ENCODE measurements at regions not wholly inside any gene's neighbourhood (a gene's known extent, or its start where the extent isn't known, plus 50 kb on each side); places are given as distances from the start of the nearest gene placed in this dataset.
"Not testable (repeated sequence)": the region's sequence is repeated elsewhere in the genome, so short reads cannot be mapped to it uniquely, and the experiment has no call there.

DNA sequence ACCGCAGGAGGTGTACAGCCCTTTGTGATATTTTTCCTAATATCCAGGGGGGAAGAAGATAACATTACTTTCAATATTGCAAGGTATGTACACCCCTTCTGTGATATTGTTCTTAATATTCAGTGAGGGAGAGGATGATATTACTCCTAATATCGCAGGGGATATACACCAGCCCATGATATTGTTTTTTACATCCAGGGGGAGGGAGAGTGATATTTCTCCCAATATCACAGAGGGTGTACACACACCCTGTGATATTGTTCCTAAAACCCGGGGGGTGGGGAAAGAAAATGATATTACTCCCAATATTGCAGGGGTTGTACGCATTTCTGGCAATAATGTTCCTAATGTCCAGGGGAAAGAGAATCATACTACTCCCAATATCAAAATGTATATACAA, 58.0 kb upstream of the SLC25A48 start:
- no peaks in the 10 kb centered on the region for H3K36me3 ChIP-seq (ENCODE audit: insufficient read depth, low read length)
- no peak overlapping the region for H3K27ac ChIP-seq (ENCODE audit: low read depth, low read length)
- H3K79me2 ChIP-seq (ENCODE audit: control insufficient read depth, insufficient read depth, low read length, unreplicated experiment), result no peaks in the 10 kb centered on the region
- H3K27me3 ChIP-seq (ENCODE audit: insufficient read depth, low read length), result peaks cover 22% of the 10 kb centered on the region
- no peaks in the 10 kb centered on the region for H3K4me1 ChIP-seq (ENCODE audit: control insufficient read depth, insufficient read depth, low read length, unreplicated experiment)
- H2AFZ ChIP-seq (ENCODE audit: low read length, unreplicated experiment), result no peak overlapping the region
- H3K4me3 ChIP-seq (ENCODE audit: low read depth, low read length), result no peak overlapping the region

GRCh38 chr5:135761746-135762145, 72.7 kb upstream of the SLC25A48 start:
- no peaks in the 10 kb centered on the region for H3K79me2 ChIP-seq (ENCODE audit: control insufficient read depth, insufficient read depth, low read length, unreplicated experiment)
- no peak overlapping the region for H3K4me3 ChIP-seq (ENCODE audit: low read depth, low read length)
- H3K4me1 ChIP-seq (ENCODE audit: control insufficient read depth, insufficient read depth, low read length, unreplicated experiment), result no peaks in the 10 kb centered on the region
- no peak overlapping the region for H3K27ac ChIP-seq (ENCODE audit: low read depth, low read length)
- H3K36me3 ChIP-seq (ENCODE audit: insufficient read depth, low read length), result no peaks in the 10 kb centered on the region
- H3K27me3 ChIP-seq (ENCODE audit: insufficient read depth, low read length), result peaks cover 21% of the 10 kb centered on the region; the same call in 1 of the 2 replicates
- no peak overlapping the region for H2AFZ ChIP-seq (ENCODE audit: low read length, unreplicated experiment)

DNA sequence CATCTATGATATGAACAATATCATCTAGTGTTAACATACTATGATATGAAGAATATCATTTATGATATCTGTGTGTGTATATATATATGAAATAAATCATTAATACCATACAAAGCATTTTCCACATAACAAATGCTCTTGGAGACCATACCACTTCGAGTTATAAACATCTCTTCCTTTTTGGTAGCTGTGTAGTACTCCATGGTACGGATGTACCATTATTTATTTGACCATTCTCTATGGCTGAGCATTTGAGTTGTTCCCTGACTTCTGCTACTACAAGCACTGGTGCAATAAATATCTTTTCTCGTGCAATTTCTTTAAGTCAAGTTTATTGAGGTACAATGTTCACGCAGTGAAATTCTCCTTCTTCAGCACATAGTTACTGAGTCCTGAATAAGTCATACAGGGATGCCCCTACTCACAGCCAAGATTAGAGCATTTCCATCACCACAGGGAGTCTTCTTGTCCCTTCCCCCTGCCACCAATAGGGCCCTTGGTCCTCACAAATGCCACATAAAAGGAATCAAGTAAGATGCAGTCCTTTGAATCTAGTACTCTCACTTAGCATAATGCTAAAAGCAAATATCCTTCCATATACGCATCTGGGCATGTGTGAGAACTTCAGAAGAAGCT, 75.2 kb upstream of the SLC25A48 start:
- H3K79me2 ChIP-seq (ENCODE audit: control insufficient read depth, insufficient read depth, low read length, unreplicated experiment), result no peaks in the 10 kb centered on the region
- no peak overlapping the region for H2AFZ ChIP-seq (ENCODE audit: low read length, unreplicated experiment)
- H3K4me1 ChIP-seq (ENCODE audit: control insufficient read depth, insufficient read depth, low read length, unreplicated experiment), result no peaks in the 10 kb centered on the region
- no peaks in the 10 kb centered on the region for H3K36me3 ChIP-seq (ENCODE audit: insufficient read depth, low read length)
- no peak overlapping the region for H3K4me3 ChIP-seq (ENCODE audit: low read depth, low read length)
- peaks cover 20% of the 10 kb centered on the region; the same call in 1 of the 2 replicates for H3K27me3 ChIP-seq (ENCODE audit: insufficient read depth, low read length)
- no peak overlapping the region for H3K27ac ChIP-seq (ENCODE audit: low read depth, low read length)

DNA sequence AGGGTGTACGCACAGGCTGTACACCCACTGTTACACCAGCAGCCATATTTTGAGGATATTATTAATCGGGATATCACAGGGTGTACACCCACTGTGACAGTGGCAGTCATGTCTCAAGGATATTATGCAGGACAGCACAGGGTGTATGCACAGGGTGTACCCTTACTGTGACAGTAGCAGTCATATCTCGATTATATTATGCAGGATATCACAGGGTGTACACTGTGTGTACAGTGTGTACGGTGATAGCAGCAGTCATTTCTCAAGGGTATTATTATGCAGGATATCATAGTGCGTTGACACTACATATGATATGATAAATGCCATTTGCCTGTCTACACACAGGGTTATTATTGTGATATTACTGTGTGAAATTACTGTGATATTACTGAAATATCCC, 80.5 kb upstream of the SLC25A48 start:
- Histone ChIP-seq H3K27ac (ENCODE audit: low read depth, low read length) (no peak overlapping the region), H3K4me3 (ENCODE audit: low read depth, low read length) (no peak overlapping the region), H3K27me3 (ENCODE audit: insufficient read depth, low read length) (no peaks in the 10 kb centered on the region), H2AFZ (ENCODE audit: low read length, unreplicated experiment) (no peak overlapping the region), H3K36me3 (ENCODE audit: insufficient read depth, low read length) (no peaks in the 10 kb centered on the region), H3K4me1 (ENCODE audit: control insufficient read depth, insufficient read depth, low read length, unreplicated experiment) (no peaks in the 10 kb centered on the region), H3K79me2 (ENCODE audit: control insufficient read depth, insufficient read depth, low read length, unreplicated experiment) (no peaks in the 10 kb centered on the region)

GRCh38 chr5:135750506-135750905, 84.0 kb upstream of the SLC25A48 start:
- no peak overlapping the region for H2AFZ ChIP-seq (ENCODE audit: low read length, unreplicated experiment)
- no peaks in the 10 kb centered on the region for H3K27me3 ChIP-seq (ENCODE audit: insufficient read depth, low read length)
- no peak overlapping the region for H3K27ac ChIP-seq (ENCODE audit: low read depth, low read length)
- H3K4me3 ChIP-seq (ENCODE audit: low read depth, low read length), result no peak overlapping the region
- no peaks in the 10 kb centered on the region for H3K36me3 ChIP-seq (ENCODE audit: insufficient read depth, low read length)
- no peaks in the 10 kb centered on the region for H3K79me2 ChIP-seq (ENCODE audit: control insufficient read depth, insufficient read depth, low read length, unreplicated experiment)
- H3K4me1 ChIP-seq (ENCODE audit: control insufficient read depth, insufficient read depth, low read length, unreplicated experiment), result no peaks in the 10 kb centered on the region

GRCh38 chr5:135747824-135748223, 86.6 kb upstream of the SLC25A48 start:
- no peaks in the 10 kb centered on the region for H3K79me2 ChIP-seq (ENCODE audit: control insufficient read depth, insufficient read depth, low read length, unreplicated experiment)
- H3K4me3 ChIP-seq (ENCODE audit: low read depth, low read length), result no peak overlapping the region
- H3K36me3 ChIP-seq (ENCODE audit: insufficient read depth, low read length), result no peaks in the 10 kb centered on the region
- H3K27me3 ChIP-seq (ENCODE audit: insufficient read depth, low read length), result no peaks in the 10 kb centered on the region
- H2AFZ ChIP-seq (ENCODE audit: low read length, unreplicated experiment), result no peak overlapping the region
- H3K27ac ChIP-seq (ENCODE audit: low read depth, low read length), result no peak overlapping the region
- H3K4me1 ChIP-seq (ENCODE audit: control insufficient read depth, insufficient read depth, low read length, unreplicated experiment), result no peaks in the 10 kb centered on the region

DNA sequence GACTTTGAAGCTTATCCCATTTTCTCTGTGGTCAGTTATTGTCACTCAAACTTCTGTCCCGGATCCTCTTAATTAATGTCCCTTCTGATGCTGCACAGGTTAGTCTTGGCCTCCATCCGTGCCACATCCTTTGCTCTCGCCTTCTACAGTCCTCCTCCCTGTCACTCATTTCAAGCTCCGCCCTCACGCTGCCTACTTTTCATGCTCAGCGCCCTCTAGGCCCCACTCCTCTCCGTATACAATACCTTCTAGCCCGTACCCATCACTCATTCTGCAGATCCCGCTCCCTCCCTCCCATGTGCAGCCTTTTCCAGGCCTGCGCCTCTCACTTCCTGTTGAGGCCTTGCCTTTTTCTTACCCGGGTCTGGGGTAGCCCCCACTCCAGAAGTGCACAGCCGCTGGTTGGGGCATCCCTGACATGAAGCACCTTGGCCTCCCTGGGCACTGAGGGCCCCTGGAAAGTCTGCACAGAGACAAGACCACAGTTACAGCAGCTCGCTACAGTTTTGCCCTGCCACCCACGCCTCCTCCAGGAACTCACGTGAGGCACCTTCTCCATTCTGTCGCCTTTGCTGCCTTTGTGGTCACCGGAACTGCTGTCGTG, 88.5 kb upstream of the SLC25A48 start:
- Histone ChIP-seq H2AFZ (ENCODE audit: low read length, unreplicated experiment) (no peak overlapping the region), H3K4me3 (ENCODE audit: low read depth, low read length) (no peak overlapping the region), H3K79me2 (ENCODE audit: control insufficient read depth, insufficient read depth, low read length, unreplicated experiment) (no peaks in the 10 kb centered on the region), H3K36me3 (ENCODE audit: insufficient read depth, low read length) (no peaks in the 10 kb centered on the region), H3K27me3 (ENCODE audit: insufficient read depth, low read length) (no peaks in the 10 kb centered on the region), H3K4me1 (ENCODE audit: control insufficient read depth, insufficient read depth, low read length, unreplicated experiment) (no peaks in the 10 kb centered on the region), H3K27ac (ENCODE audit: low read depth, low read length) (no peak overlapping the region)

DNA sequence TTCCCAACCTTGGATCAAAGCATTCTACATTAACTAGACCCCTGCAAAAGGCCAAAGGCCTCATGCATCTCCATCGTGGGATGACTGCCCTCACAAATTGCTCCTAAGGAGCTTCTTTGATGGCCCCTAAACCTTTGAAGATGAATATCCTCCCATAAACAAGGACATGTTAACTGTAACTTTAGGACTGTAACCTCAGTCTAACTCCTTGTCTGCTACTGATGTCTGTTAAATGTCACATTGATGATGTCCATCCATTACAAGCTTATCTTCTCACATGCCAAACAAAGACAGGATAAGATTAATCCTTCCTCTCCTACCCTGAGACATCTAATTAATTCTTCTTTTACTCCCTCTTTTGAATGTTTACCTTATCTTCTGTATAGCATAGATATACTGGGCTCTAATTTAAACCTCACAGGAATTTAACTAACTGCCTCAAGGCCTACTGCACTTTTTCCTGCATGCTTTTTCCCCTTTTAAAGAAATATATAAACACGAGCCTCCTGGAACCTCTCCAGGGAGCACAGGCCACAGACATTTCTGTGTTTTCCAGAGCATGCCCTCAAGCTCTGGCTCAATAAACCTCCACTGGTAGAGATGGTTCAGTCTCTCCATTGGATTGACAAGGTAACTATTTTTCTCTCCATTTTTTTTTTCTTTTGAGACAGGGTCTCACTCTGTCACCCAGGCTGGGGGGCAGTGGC, 90.6 kb upstream of the SLC25A48 start:
- Histone ChIP-seq H3K79me2 (ENCODE audit: control insufficient read depth, insufficient read depth, low read length, unreplicated experiment) (no peaks in the 10 kb centered on the region), H3K4me3 (ENCODE audit: low read depth, low read length) (no peak overlapping the region), H2AFZ (ENCODE audit: low read length, unreplicated experiment) (no peak overlapping the region), H3K27me3 (ENCODE audit: insufficient read depth, low read length) (no peaks in the 10 kb centered on the region), H3K4me1 (ENCODE audit: control insufficient read depth, insufficient read depth, low read length, unreplicated experiment) (no peaks in the 10 kb centered on the region), H3K27ac (ENCODE audit: low read depth, low read length) (no peak overlapping the region), H3K36me3 (ENCODE audit: insufficient read depth, low read length) (no peaks in the 10 kb centered on the region)

DNA sequence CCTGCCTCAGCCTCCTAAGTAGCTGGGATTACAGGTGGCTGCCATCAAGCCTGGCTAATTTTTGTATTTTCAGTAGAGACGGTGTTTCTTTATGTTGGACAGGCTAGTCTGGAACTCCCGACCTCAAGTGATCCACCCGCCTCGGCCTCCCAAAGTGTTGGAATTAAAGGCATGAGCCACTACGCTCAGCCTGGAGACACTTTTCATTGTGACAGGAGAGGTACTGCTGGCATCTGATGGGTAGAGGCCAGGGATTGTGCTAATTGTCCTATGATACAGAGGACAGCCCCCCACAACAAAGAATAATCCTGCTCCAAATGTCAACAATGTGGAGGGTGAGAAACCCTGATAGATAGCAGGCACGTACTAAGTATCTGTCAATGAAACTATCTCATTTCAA, 91.3 kb upstream of the SLC25A48 start:
- Histone ChIP-seq H3K4me3 (ENCODE audit: low read depth, low read length) (no peak overlapping the region), H2AFZ (ENCODE audit: low read length, unreplicated experiment) (no peak overlapping the region), H3K4me1 (ENCODE audit: control insufficient read depth, insufficient read depth, low read length, unreplicated experiment) (no peaks in the 10 kb centered on the region), H3K36me3 (ENCODE audit: insufficient read depth, low read length) (no peaks in the 10 kb centered on the region), H3K27ac (ENCODE audit: low read depth, low read length) (no peak overlapping the region), H3K27me3 (ENCODE audit: insufficient read depth, low read length) (peaks cover 4% of the 10 kb centered on the region; the same call in 1 of the 2 replicates), H3K79me2 (ENCODE audit: control insufficient read depth, insufficient read depth, low read length, unreplicated experiment) (no peaks in the 10 kb centered on the region)

- peaks cover 14% of the 10 kb centered on the region for H3K27me3 ChIP-seq (ENCODE audit: insufficient read depth, low read length)
- H3K4me1 ChIP-seq (ENCODE audit: control insufficient read depth, insufficient read depth, low read length, unreplicated experiment); H3K36me3 ChIP-seq (ENCODE audit: insufficient read depth, low read length); H3K27ac ChIP-seq (ENCODE audit: low read depth, low read length); H2AFZ ChIP-seq (ENCODE audit: low read length, unreplicated experiment); H3K4me3 ChIP-seq (ENCODE audit: low read depth, low read length); H3K79me2 ChIP-seq (ENCODE audit: control insufficient read depth, insufficient read depth, low read length, unreplicated experiment): not testable (repeated sequence)
Observed at GRCh38 chr5:135742240-135742639, 92.2 kb upstream of the SLC25A48 start.

- H3K27me3 ChIP-seq (ENCODE audit: insufficient read depth, low read length), result peaks cover 14% of the 10 kb centered on the region
- no peaks in the 10 kb centered on the region for H3K4me1 ChIP-seq (ENCODE audit: control insufficient read depth, insufficient read depth, low read length, unreplicated experiment)
- no peaks in the 10 kb centered on the region for H3K79me2 ChIP-seq (ENCODE audit: control insufficient read depth, insufficient read depth, low read length, unreplicated experiment)
- H3K4me3 ChIP-seq (ENCODE audit: low read depth, low read length), result no peak overlapping the region
- H3K36me3 ChIP-seq (ENCODE audit: insufficient read depth, low read length), result no peaks in the 10 kb centered on the region
- H3K27ac ChIP-seq (ENCODE audit: low read depth, low read length), result no peak overlapping the region
- H2AFZ ChIP-seq (ENCODE audit: low read length, unreplicated experiment), result no peak overlapping the region
Observed at GRCh38 chr5:135741040-135741439, 93.4 kb upstream of the SLC25A48 start.

All from ACC112 (cell line).